GM23248 (cell line): ENCODE measurements at regions not wholly inside any gene's neighbourhood (a gene's known extent, or its start where the extent isn't known, plus 50 kb on each side); places are given as distances from the start of the nearest gene placed in this dataset.

Source experiments
- DNase-seq: peaks from one replicate; pipeline ENCODE4 v3.0.0-alpha.2; 2015
- H2AFZ ChIP-seq: fragments of 200-600 bp; sonication (generic); 2 replicates; pipeline ENCODE4 v1.6.1; 2016; ENCODE audit warnings: antibody characterized with exemption
- H3F3A ChIP-seq: fragments of 200-600 bp; sonication (generic); 2 replicates; pipeline ENCODE4 v1.6.1; 2016; ENCODE audit warnings: mild to moderate bottlenecking, antibody characterized with exemption, mixed run types; ENCODE audit not compliant: insufficient read depth
- H3K27ac ChIP-seq: fragments of 200-600 bp; sonication (generic); 2 replicates; pipeline ENCODE4 v1.5.1; 2016; ENCODE audit warnings: mild to moderate bottlenecking
- H3K27me3 ChIP-seq: fragments of 200-600 bp; sonication (generic); replicated peaks from 2 replicates; pipeline ENCODE4 v1.6.1; 2016; ENCODE audit warnings: mild to moderate bottlenecking; ENCODE audit not compliant: insufficient read depth
- H3K36me3 ChIP-seq: fragments of 200-600 bp; sonication (generic); 2 replicates; pipeline ENCODE4 v1.6.1; 2016; ENCODE audit warnings: low read depth, mild to moderate bottlenecking
- H3K4me1 ChIP-seq: fragments of 200-600 bp; sonication (generic); 2 replicates; pipeline ENCODE4 v1.6.1; 2016; ENCODE audit warnings: mild to moderate bottlenecking; ENCODE audit not compliant: insufficient read depth
- H3K4me2 ChIP-seq: fragments of 200-600 bp; sonication (generic); one replicate; pipeline ENCODE4 v1.6.1; 2016; ENCODE audit warnings: mild to moderate bottlenecking; ENCODE audit not compliant: unreplicated experiment
- H3K4me3 ChIP-seq: fragments of 200-600 bp; sonication (generic); 2 replicates; pipeline ENCODE4 v1.5.1; 2016; ENCODE audit warnings: mild to moderate bottlenecking
- H3K79me2 ChIP-seq: fragments of 200-600 bp; sonication (generic); 2 replicates; pipeline ENCODE4 v1.6.1; 2016; ENCODE audit warnings: mild to moderate bottlenecking; ENCODE audit not compliant: insufficient read depth
- H3K9ac ChIP-seq: fragments of 200-600 bp; sonication (generic); 2 replicates; pipeline ENCODE4 v1.6.1; 2016; ENCODE audit warnings: mild to moderate bottlenecking
- H3K9me2 ChIP-seq: fragments of 200-600 bp; sonication (generic); 2 replicates; pipeline ENCODE4 v1.6.1; 2016; ENCODE audit warnings: mixed run types, mild to moderate bottlenecking, moderate library complexity; ENCODE audit not compliant: insufficient read depth
- H3K9me3 ChIP-seq: fragments of 200-600 bp; sonication (generic); one replicate; pipeline ENCODE4 v1.6.1; 2017; ENCODE audit warnings: low read depth
- H4K20me1 ChIP-seq: fragments of 200-600 bp; sonication (generic); 2 replicates; pipeline ENCODE4 v1.6.0; 2016; ENCODE audit not compliant: insufficient read depth
- EZH2 ChIP-seq: fragments of 200-600 bp; sonication (generic); IDR thresholded peaks from 2 replicates; pipeline ENCODE4 v1.6.1; 2018; ENCODE audit warnings: antibody characterized with exemption, mild to moderate bottlenecking; ENCODE audit not compliant: insufficient read depth, poor library complexity, severe bottlenecking
- EZH2phosphoT487 ChIP-seq: fragments of 200-600 bp; sonication (generic); IDR thresholded peaks from 2 replicates; pipeline ENCODE4 v1.6.1; 2018; ENCODE audit warnings: antibody characterized with exemption, moderate library complexity, mild to moderate bottlenecking, low read depth; ENCODE audit not compliant: insufficient read depth
- WGBS, 2 experiments: methylation state at CpG; one replicate each; pipeline ENCODE4 v1.1.6; 2015 to 2017; ENCODE audit warnings: low lambda C conversion rate in 2 of 2, low coverage in 1 of 2; ENCODE audit errors: missing lambda C conversion rate in 2 of 2; 5-methylcytosine and 5-hydroxymethylcytosine counted together
- in situ Hi-C: fragments of 300-500 bp; cut with MboI; formaldehyde crosslinking; loops from 2 replicates; pipeline ENCODE4 v1.15.0; 2020

GRCh38 chr11:91158297-91158696 lies 935.4 kb upstream of the CHORDC1 start:
- no peaks in the 10 kb centered on the region for H3K4me1 ChIP-seq
- H3K4me3 ChIP-seq = no peak overlapping the region
- DNase-seq = no peak
- H3K4me2 ChIP-seq = no peak overlapping the region
- H3K36me3 ChIP-seq = no peaks in the 10 kb centered on the region
- H3K9me2 ChIP-seq = no peaks in the 10 kb centered on the region
- no peaks in the 10 kb centered on the region for H3K27me3 ChIP-seq
- no peaks in the 10 kb centered on the region for H4K20me1 ChIP-seq
- WGBS, 2 experiments = 0% methylated on average over 1 of the region's 1 CpG
- H2AFZ ChIP-seq = no peak overlapping the region
- no peaks in the 10 kb centered on the region for H3K79me2 ChIP-seq
- H3F3A ChIP-seq = no peaks in the 10 kb centered on the region
- in situ Hi-C loops = no loop called here
- H3K9me3 ChIP-seq = peaks cover 3% of the 10 kb centered on the region
- H3K27ac ChIP-seq = no peak overlapping the region
- TF ChIP-seq EZH2phosphoT487 (no peak), EZH2 (no peak)
- no peak overlapping the region for H3K9ac ChIP-seq

DNA sequence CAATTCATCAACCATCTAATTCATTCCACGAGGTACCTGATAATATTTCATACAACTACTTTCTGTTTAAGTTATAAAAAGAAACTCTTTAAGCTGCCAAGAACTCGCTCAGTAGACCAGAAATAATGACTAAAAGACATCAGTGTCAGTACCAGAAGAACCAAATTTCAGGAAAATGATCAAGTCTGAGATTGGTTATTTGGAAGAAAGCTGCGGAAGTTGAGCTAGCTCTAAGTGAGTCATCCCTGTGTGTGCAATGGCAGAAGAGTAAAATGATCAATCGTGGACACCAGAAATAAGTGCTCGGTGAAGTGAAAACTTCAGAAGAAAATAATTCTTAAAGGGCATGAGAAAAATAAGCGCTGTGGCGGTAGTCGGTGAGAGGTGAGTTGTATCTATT lies 933.2 kb upstream of the CHORDC1 start:
- no peaks in the 10 kb centered on the region for H3K79me2 ChIP-seq
- H3K4me2 ChIP-seq = no peak overlapping the region
- no peaks in the 10 kb centered on the region for H3K9me2 ChIP-seq
- H3K27me3 ChIP-seq = no peaks in the 10 kb centered on the region
- H3K4me3 ChIP-seq = no peak overlapping the region
- no peaks in the 10 kb centered on the region for H3K36me3 ChIP-seq
- H3F3A ChIP-seq = no peaks in the 10 kb centered on the region
- no peak overlapping the region for H3K27ac ChIP-seq
- peaks cover 3% of the 10 kb centered on the region for H3K9me3 ChIP-seq
- H4K20me1 ChIP-seq = no peaks in the 10 kb centered on the region
- DNase-seq = no peak
- 30 to 38% methylated on average over 8 of the region's 8 CpGs for WGBS, 2 experiments
- no peak for TF ChIP-seq EZH2
- TF ChIP-seq EZH2phosphoT487 = no peak
- in situ Hi-C loops = no loop called here
- no peak overlapping the region for H2AFZ ChIP-seq
- H3K4me1 ChIP-seq = no peaks in the 10 kb centered on the region
- no peak overlapping the region for H3K9ac ChIP-seq

DNA sequence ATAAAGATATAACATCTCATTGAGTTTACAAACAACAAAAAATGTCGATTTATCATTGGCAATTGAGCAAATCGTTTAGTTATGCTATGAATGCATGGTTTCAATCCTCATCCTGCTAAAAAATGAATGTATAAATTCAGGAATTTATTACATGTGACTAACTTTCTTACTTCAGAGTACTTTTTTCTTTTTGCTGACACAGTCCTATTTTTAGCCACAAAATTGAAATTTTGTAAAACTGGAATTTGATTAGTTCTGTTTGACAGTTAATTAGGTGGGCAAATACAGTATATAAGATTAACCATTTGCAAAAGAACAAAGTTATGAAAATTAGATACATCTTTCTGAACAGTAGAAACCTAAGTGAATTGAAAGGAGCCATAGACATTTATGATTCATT lies 925.0 kb upstream of the CHORDC1 start:
- no peak overlapping the region for H3K27ac ChIP-seq
- no peak overlapping the region for H3K9ac ChIP-seq
- no peaks in the 10 kb centered on the region for H4K20me1 ChIP-seq
- no peaks in the 10 kb centered on the region for H3K27me3 ChIP-seq
- H3F3A ChIP-seq = no peaks in the 10 kb centered on the region
- in situ Hi-C loops = no loop called here
- no peak for DNase-seq
- no peaks in the 10 kb centered on the region for H3K4me1 ChIP-seq
- WGBS, 2 experiments = 1% methylated on average over 2 of the region's 2 CpGs
- H3K4me2 ChIP-seq = no peak overlapping the region
- H3K36me3 ChIP-seq = no peaks in the 10 kb centered on the region
- no peak overlapping the region for H2AFZ ChIP-seq
- H3K9me3 ChIP-seq = no peaks in the 10 kb centered on the region
- H3K79me2 ChIP-seq = no peaks in the 10 kb centered on the region
- H3K4me3 ChIP-seq = no peak overlapping the region
- TF ChIP-seq EZH2 = no peak
- TF ChIP-seq EZH2phosphoT487 = no peak
- no peaks in the 10 kb centered on the region for H3K9me2 ChIP-seq

GRCh38 chr11:91141655-91142054 lies 918.8 kb upstream of the CHORDC1 start:
- H3K4me3 ChIP-seq = no peak overlapping the region
- H3K79me2 ChIP-seq = no peaks in the 10 kb centered on the region
- H3K9me2 ChIP-seq = no peaks in the 10 kb centered on the region
- H3K27me3 ChIP-seq = no peaks in the 10 kb centered on the region
- TF ChIP-seq EZH2phosphoT487 (no peak), EZH2 (no peak)
- no peak overlapping the region for H3K9ac ChIP-seq
- no peak overlapping the region for H2AFZ ChIP-seq
- H3K4me2 ChIP-seq = no peak overlapping the region
- H3K36me3 ChIP-seq = no peaks in the 10 kb centered on the region
- in situ Hi-C loops = no loop called here
- WGBS, 2 experiments = 25 to 30% methylated on average over 3 of the region's 3 CpGs
- H3K27ac ChIP-seq = no peak overlapping the region
- no peaks in the 10 kb centered on the region for H3F3A ChIP-seq
- no peaks in the 10 kb centered on the region for H4K20me1 ChIP-seq
- no peaks in the 10 kb centered on the region for H3K4me1 ChIP-seq
- DNase-seq = no peak
- H3K9me3 ChIP-seq = no peaks in the 10 kb centered on the region

GRCh38 chr11:91136631-91137030 lies 913.8 kb upstream of the CHORDC1 start:
- Histone ChIP-seq H3K9ac (no peak overlapping the region), H3K36me3 (no peaks in the 10 kb centered on the region), H3K4me3 (no peak overlapping the region), H3F3A (no peaks in the 10 kb centered on the region), H3K4me2 (no peak overlapping the region), H2AFZ (no peak overlapping the region), H3K79me2 (no peaks in the 10 kb centered on the region), H3K27ac (no peak overlapping the region), H4K20me1 (no peaks in the 10 kb centered on the region), H3K9me3 (no peaks in the 10 kb centered on the region), H3K9me2 (no peaks in the 10 kb centered on the region), H3K4me1 (no peaks in the 10 kb centered on the region), H3K27me3 (no peaks in the 10 kb centered on the region)
- WGBS, 2 experiments = 16 to 19% methylated on average over 2 of the region's 2 CpGs
- no peak for DNase-seq
- in situ Hi-C loops = no loop called here
- no peak for TF ChIP-seq EZH2
- TF ChIP-seq EZH2phosphoT487 = no peak
